HTR-8/SVneo (cell line): ENCODE measurements at regions not wholly inside any gene's neighbourhood (a gene's known extent, or its start where the extent isn't known, plus 50 kb on each side); places are given as distances from the start of the nearest gene placed in this dataset.
"Not testable (repeated sequence)": the region's sequence is repeated elsewhere in the genome, so short reads cannot be mapped to it uniquely, and the experiment has no call there.

ENCODE experiments used
- DNase-seq: peaks from one replicate; pipeline ENCODE4 v3.0.0; 2011; ENCODE audit warnings: low spot score, mixed read lengths; ENCODE audit not compliant: insufficient read length
- FAIRE-seq: peaks from 2 replicates; lab custom pipeline; 2011; peaks lifted over from hg19 to GRCh38; lab: Jason Lieb, UNC

DNA sequence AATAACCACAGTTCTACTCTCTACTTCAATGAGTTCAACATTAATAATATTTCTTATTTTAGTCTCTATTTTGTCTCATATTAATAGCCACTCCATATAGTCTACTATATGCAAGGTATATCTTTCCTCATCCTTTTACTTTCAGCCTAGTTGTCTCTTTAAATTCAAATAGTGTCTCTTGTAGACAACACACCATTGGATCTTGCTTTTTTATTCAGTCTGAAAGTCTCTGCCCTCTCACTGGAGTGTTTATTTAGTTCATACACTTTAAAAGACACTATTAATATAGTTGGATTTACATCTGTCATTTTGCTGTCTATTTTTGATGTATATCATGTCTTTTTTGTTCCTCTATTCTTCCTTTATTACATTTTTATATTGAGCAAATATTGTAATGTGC is 103.5 kb downstream of the RFPL4B start:
- DNase-seq (no peak), FAIRE-seq (no peak)

GRCh38 chr6:112457886-112458285 is 110.8 kb downstream of the RFPL4B start:
- FAIRE-seq (no peak), DNase-seq (no peak)

GRCh38 chr6:112459758-112460304 is 112.7 kb downstream of the RFPL4B start:
- FAIRE-seq: no peak
- DNase-seq: no peak

DNA sequence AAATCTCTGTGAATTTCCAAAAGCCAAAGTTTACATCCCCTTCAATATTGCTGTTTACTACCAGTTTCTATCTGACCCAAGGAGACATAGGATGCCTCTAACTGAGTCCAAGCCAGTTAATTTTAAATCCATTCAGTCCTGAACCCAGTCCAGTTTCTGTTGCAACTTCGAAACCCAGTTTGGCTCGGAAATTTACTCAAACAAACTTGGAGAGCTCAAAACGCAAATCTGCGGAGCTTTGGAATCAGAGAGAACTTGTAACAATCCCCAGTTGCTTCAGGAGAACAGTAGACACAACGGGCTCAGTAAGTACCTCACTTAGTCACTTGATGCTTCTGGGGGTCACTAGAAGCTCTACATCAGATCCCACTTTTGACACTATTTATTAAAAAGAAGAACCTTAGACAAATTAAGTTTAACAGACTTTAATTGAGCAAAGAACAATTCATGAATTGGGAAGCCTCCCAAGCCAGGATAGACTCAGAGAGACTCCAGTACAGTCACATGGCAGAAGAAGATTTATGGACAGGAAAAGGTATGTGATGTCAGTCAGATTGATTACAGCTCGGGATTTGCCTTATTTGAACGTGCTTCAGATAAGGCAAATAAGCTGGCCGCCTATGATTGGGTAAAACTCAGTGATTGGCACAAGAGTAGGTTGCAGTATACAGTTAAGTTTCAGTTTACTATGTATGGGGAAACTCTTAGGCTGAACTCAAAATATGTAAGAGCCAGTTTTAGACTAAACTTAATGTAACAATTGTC is 118.0 kb downstream of the RFPL4B start:
- FAIRE-seq: no peak
- DNase-seq: no peak

GRCh38 chr6:112466373-112467151 is 119.4 kb downstream of the RFPL4B start:
- DNase-seq (no peak), FAIRE-seq (peak; percentile 16)

DNA sequence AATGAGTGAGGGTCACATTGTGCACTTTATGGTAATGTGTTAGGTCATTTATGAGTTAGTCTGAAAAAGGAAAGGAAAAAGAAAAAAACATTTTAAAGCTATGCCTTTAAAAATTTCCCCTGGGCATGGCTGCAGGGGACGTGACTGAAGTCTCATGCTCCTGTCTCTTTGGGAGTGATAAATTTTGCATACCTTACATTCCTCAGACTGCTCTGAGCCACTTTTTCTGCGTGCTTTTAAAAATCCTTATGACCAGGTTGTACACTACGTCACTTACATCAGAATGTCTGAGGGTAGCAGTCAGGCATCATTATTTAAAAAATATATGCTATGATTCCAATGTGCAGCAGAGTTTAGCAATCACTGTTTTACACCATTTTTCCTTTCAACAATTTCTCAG is 121.2 kb downstream of the RFPL4B start:
- peak; percentile 35 for DNase-seq

GRCh38 chr6:112469306-112469705 is 122.2 kb downstream of the RFPL4B start:
- DNase-seq: no peak
- FAIRE-seq: no peak

More for the DNA sequence above, 121.2 kb downstream of the RFPL4B start:
- FAIRE-seq: peak; percentile 83

GRCh38 chr6:112470376-112470775 is 123.2 kb downstream of the RFPL4B start:
- DNase-seq (no peak), FAIRE-seq (no peak)

- DNase-seq (no peak), FAIRE-seq (no peak)
Measured at GRCh38 chr6:112470950-112471349, 123.8 kb downstream of the RFPL4B start.

DNA sequence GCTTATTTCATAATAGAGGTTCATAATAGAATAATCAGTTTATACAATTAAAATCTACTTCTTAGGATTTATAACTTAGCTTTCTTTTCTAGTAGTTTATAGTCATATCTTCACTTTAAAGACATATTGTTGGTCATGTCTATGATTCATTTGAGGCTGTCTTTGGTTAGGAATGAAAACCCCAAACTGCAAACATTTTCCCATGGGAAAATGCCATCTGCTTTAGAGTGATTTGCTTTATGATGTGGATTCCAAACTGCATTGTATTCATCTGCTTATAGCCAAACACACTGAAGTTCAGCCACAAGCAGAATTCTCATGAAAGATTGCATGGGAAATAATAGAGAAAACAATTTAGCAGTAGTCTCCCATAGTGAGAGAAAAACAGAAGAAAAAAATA is 128.0 kb downstream of the RFPL4B start:
- no peak for DNase-seq
- FAIRE-seq: no peak

DNA sequence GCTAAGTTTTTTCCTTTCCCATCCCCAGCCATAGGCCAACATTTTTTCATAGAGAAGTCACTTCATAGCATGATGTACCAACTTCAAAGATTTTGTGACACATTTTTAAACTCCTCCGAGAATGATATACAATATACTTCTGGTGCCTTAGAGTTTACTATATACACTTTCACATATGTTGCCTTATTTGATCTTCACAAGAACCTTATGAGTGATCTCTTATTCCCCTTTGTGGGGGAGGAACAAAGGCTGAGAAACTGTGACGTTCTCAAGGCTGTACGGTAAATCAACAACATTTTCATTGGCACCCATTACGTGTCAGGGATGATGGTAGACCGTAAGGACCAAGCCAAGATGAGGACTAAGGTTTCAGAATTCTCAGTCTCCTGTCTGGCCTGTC is 130.0 kb downstream of the RFPL4B start:
- DNase-seq (no peak), FAIRE-seq (no peak)

- no peak for DNase-seq
- no peak for FAIRE-seq
Measured at GRCh38 chr6:112478036-112478435, 130.9 kb downstream of the RFPL4B start.

GRCh38 chr6:112479975-112480374 is 132.8 kb downstream of the RFPL4B start:
- DNase-seq, FAIRE-seq: not testable (repeated sequence)

DNA sequence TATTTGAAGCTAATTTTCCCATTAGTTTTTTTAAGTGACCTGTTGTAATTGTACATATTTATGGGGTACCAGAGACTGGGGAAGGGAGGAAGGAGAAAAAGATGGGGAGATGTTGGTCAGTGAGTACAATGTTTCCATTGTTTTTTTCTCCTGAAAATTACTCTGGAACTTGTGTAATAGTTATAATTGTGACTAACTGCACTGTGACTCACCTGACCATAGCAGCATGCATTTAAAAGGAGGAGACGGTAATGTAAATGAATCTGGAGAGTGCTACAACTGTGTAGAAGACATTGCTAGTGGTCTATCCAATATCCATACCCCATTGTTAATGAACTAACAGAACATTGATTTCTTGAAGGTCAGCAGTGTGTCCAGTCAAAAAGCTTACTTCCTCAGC is 133.4 kb downstream of the RFPL4B start:
- DNase-seq: no peak
- no peak for FAIRE-seq

DNA sequence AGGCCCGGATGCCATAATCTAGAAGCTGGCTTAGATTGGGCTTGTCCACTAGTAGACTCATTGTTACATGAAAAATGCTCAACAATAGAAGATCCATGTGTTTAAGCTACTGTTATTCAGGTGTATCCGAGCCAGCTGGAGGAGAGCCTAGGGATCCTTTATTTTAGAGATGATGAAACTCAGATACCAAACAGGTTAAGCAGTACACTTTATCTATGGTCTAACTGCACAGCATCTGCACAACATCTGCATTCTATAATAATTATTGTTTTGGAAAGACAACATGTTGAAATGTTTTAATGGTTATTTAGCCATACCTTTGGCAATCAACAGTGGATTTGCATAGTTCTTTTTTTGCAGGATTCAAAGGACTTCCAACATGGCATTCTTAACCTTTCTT is 134.1 kb downstream of the RFPL4B start:
- no peak for FAIRE-seq
- DNase-seq: no peak

- FAIRE-seq: no peak
Measured at GRCh38 chr6:112482373-112482772, 135.2 kb downstream of the RFPL4B start.

GRCh38 chr6:112485120-112485826 is 138.1 kb downstream of the RFPL4B start:
- FAIRE-seq: no peak

More at GRCh38 chr6:112482373-112482772, 135.2 kb downstream of the RFPL4B start:
- DNase-seq: no peak

DNA sequence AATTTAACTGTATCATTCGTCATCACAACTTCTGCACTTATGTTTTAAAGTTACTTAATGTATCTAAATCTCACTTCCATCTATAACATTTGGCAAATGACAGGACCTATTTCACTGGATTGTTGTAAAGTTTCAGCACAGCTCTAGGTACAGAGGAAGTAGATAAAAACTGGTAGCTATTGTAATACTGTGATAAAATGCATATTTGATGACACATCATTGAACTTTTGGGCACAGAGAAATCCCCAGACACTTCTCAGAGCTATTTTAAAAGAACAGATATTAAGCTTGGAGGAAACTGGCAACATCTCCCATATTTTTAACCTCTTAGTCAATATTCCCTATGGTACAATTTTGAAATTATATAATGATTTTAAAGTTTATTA is 138.7 kb downstream of the RFPL4B start:
- no peak for FAIRE-seq
- no peak for DNase-seq

More at GRCh38 chr6:112485120-112485826, 138.1 kb downstream of the RFPL4B start:
- no peak for DNase-seq

DNA sequence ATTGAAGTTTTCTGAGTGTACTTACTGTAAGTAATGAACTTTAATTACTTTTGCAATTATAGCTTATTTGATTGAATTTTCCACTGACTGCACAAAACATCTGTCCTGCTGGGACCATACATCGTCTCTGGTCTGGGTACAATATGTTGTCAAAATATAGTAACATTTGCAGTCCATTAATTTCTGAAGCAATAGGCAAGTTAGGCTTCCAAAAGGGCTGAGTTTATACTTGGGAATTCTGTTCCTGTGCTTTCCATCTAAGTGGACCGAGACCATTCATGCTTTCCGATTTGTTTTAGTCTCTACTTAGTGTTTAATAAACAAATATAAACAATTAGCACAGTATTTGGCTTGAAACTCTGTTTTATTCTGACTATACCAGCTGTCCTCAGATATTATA is 139.3 kb downstream of the RFPL4B start:
- no peak for DNase-seq
- no peak for FAIRE-seq

- no peak for FAIRE-seq
- no peak for DNase-seq
Measured at GRCh38 chr6:112488238-112488637, 141.1 kb downstream of the RFPL4B start.

DNA sequence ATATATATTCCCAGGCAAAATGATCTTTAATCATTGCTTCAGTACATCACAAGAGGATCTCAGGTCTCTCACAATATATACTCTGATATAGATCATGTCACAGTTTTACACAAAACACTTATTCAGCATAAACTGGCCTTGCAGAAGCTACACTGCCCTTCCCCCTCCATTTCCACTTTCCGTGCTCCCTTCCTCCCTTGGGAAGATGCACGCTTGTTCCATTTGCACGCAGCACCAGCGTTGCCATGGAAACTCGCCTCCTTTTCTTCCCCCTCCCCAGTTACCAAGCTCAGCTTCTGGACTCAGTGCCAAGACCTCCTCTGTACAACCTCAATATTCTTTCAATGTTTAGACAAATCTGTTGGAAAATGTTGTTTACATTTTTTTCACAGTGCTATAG is 154.6 kb downstream of the RFPL4B start:
- FAIRE-seq (no peak), DNase-seq (no peak)
